Activated CD4-positive, alpha-beta T cell treated with anti-CD3 and anti-CD28 coated beads, Interleukin-2, amount 50 U/mL, for 24 hours (primary cell): ENCODE measurements at regions not wholly inside any gene's neighbourhood (a gene's known extent, or its start where the extent isn't known, plus 50 kb on each side); places are given as distances from the start of the nearest gene placed in this dataset.

Experiments used
- DNase-seq, 2 donors: peaks; one replicate each; pipeline ENCODE4 v3.0.0-alpha.2; 2020; ENCODE audit warnings: low read depth in 1 of 2, low spot score in 1 of 2

DNA sequence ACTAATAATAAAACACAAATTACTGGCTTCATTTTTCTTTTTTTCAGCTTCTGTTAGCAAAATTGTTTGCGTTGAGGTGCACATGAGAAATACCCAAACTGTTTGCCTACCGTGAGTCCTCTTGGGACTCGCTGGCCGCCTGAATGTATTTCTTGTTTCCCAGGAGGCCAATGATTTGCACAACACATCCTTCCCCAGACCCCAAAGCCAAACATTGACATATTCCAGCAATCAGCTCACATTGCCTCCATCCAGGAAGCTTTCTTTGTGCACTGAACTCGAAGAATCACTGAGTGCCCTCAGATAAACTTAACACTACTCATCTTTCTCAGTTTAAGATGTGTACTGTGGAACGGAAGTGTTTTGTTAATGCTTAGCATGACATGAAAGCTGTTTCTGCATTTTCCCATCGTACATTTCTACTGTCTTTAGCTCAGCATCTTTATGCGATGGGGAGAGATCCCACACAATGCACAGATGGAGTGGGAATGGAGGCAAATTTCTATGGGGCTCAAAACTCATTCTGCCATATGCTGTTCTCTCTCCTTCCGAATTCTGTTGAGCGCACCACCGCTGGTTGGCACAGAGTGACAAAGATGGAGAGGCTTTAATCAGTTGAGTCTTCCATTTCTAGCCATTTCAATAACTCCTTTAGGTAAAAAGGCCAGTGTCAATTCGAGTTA, 399.5 kb downstream of the RFC3 start:
- DNase-seq, result no peak

DNA sequence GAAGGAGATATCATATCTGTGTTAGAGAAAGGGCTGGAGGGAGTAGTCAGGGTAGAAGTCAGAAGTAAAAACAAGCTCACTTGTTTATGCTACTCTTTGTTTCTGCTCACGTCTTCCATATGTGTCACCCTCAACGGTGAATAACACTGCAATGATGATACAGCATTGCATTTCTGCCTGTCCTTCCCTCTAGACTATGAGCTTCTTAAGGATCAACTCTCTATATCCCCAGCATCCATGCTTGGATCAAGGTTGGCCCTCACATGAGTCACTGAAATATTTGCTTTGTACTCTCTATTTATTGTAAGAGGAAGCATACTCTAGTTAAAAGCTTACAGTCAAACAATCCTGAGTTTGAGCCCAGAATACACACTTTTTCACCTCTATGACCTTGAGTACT, 406.0 kb downstream of the RFC3 start:
- no peak for DNase-seq

DNA sequence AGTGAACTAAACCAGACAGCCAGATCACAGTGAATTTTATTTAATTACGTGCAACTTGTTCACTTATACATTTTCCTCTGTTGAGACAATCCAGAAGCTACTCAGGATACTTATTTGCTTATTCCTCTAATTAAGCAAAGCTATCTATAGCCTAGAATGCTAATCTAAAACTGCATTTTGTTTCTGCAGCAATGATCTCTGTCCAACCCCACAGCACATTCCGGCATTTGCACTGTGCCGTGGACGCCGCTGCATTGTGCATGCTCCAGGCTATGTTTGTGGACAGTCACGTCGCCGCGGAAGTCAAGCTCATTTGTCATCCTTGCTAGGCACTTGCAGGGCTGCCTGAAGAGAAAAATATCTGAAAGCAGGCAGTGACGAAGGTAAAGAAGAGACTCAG, 406.9 kb downstream of the RFC3 start:
- DNase-seq, result no peak

DNA sequence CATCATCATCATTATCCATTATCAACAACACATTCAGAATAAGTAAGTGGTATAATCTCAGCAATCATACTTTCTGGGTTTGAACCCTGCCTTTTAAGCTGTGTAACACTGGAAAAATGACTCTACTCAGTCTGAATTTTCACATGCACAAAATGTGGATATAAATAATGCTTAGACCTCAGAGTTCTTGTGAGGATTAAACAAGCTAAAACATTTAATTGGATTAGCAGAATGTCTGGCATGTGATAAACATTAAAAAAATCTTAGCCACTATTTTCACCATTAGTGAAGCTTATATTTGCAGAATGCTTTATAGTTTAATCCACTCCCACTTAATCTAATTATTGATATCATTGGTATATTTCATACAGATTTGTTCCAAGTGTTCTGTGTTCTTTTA, 412.3 kb downstream of the RFC3 start:
- no peak for DNase-seq

DNA sequence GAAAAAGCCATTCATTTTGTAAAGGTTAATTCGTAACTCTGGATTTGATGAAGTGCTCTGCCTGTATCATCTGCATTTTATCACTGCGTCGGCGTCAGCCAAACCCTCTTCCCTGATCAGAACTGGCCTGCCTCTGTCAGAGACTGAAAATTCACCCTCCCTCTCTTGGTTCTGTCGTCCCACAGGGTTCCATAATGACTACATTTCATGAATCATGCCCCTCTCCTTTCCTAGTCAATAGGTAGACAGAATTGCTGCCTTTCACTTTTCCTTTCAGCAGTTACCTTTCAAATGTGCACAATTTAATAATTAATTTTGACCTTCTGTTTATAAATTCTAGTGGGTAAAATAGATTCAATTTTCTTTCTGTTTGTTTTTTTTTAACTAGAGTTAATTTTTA, 423.4 kb downstream of the RFC3 start:
- no peak for DNase-seq

DNA sequence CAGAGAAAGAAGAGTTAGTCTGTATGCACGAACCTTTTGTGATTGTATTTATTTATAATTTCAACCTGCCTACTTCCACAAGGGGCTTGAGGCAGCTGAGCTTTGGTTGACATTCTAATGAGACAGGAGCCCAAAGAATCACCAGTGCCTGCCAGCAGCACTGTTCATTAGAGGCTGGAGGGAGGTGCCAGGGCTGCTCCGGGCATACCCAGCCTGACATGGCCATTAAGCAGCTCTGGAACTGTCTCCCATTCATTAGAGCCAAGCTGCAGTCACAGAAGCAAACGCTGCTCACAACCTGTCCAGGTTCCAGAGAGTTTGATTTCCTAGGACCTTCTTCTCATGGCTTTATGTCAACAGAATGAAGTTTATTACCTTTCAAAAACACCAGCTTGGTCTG, 425.5 kb downstream of the RFC3 start:
- DNase-seq, result no peak

DNA sequence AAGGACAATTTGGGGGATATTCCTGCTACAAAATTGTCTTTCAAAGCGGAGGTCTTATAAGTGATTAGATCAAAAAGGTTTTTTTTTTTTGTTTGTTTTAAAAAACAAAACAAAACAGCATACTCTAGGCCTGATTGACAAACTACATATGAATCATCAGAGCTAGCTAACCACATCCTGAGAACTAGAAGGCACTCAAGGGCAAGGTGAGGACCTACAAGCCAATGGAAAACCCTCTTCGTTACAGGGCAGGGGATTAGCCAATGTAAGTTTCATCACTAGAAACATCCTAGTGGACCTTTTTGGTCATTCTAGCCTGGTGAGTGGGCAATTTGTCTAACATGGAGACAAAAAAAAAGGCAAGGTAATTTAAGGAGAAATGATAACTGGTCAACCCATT, 428.6 kb downstream of the RFC3 start:
- DNase-seq, result no peak

DNA sequence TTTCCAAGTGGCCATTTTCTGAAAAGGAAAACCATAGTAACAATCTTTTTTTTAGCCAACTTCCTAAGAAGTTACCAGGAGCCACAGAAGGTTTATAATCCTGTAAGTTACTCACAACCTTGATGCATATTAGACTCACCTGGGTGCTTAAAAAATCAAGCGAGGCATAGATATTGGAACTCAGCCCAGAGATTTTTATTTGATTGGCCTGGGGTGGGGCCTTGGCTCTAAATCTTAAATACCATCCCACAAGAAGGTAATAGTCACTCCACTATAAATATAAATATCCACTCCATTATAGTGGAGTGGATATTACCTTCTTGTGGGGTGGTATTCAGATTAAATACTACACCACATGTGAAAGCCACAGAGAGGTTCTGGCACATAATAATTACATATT, 429.6 kb downstream of the RFC3 start:
- no peak for DNase-seq

DNA sequence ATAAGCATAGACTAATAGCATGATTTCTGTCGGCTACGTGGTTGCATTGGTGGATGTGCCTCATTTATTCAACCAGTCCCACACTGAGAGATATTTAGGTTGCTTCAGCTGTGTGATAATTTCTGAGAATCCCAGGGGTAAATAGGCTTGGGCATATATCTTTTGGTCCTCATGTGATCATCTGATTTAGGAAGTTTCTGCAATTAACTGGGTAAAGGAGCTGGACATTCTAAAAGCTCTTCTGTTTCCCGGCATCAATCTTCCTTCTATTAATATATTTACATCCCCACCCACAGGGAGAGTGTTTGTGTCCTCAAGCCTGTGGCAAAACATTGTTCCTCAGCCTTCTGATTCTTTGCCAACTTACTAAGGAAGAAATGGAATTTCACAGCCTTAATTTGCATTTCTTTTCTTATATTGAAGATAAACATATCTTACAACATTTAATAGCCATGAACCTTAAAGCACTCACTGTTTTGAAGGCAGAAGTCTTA, 431.6 kb downstream of the RFC3 start:
- DNase-seq, result no peak

DNA sequence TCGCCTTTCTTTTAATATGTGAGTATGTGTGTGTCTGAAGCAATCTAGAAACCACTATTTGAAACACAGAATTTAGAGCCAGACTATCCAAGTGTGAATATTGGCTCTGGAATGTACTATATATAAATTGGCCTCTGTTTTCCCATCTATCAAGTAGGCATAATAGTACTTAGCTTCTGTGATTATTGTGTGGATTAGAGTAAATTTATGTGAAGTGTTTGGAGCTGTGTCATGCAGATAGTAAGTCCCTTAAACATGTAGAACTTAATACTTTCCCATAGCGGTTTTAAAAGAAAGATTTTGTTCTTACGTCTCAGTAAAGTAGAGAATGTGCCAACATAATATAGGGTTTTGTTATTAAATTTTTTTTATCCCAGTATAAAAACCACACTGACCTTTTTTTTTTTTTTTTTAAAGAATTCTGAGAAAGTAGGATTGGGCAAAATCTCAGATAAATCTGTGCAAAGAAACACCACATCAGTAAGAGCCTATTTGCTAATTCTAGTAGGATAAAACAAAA, 432.3 kb downstream of the RFC3 start:
- no peak for DNase-seq

DNA sequence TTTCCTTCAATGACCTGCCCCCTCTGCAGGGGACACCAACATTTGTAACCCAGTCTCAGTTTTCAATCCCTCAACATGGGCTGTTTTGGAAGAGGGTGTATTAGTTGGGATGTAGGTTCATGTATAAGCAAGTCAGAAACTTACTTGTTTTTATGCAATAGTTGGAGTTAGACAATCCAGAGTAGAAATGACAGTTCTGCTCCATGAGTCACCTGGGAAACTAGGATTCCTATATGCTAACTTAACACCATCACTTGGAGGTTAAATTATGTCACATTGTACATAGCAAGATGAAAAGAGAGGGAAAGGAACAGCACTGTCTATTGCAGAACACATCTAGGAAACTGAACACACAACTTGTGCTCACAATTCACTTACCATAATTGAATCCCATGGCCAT, 436.4 kb downstream of the RFC3 start:
- no peak for DNase-seq

DNA sequence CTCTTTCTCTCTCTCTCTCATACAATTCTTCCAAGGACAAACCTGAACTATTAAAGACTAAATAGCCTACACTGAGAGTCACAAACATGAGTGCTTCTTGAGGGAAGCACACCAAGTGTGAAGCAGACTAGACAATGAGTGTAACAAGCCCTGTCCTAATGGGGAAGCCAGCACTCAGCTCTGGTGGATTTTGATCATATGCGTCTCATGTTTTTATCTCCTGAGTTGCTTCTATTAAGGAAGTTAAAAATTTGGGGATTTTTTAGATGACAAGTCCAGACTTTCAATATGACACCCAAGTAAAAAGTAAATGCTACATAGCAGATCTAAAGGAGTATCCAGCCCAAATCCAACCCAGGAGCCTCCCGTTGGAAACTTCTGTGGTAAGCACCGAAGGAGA, 437.8 kb downstream of the RFC3 start:
- no peak for DNase-seq

DNA sequence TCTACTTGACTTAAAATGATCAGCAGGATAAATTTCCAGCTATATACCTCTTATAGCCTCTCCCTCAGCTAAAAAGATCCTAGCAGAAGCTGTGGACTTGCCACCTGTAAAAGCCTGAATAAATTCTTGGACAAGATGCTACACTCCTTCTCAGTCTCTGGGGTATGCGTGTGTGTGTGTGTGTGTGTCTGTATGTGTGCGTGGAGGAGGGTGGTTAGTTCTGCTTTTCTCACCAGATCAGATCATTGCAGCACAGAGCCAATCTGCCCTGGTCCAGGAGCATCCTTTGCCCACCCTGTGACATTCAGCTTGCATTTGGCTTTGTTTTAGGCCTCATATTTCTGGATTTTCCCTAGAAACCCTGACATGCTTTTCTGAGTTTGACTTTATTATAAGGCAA, 438.3 kb downstream of the RFC3 start:
- DNase-seq, result no peak

DNA sequence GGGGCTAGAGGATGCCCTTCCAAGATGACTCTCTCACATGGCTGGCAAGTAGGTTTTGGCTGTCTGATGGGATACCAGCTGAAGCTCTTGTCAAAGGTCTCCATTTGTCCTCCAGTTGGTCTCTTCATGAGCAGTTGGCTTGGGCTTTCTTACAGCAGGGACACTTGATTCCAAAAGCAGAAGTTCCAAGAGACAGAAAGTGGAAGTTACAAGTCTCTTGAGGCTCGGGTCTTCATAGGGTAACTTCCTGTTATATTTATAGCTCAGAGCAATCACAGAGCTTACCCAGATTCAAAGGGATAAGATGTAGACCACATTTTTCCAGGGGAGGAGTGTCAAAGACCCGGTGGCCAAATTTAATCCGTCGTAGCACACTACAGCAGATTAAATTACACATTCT, 440.0 kb downstream of the RFC3 start:
- DNase-seq, result no peak

DNA sequence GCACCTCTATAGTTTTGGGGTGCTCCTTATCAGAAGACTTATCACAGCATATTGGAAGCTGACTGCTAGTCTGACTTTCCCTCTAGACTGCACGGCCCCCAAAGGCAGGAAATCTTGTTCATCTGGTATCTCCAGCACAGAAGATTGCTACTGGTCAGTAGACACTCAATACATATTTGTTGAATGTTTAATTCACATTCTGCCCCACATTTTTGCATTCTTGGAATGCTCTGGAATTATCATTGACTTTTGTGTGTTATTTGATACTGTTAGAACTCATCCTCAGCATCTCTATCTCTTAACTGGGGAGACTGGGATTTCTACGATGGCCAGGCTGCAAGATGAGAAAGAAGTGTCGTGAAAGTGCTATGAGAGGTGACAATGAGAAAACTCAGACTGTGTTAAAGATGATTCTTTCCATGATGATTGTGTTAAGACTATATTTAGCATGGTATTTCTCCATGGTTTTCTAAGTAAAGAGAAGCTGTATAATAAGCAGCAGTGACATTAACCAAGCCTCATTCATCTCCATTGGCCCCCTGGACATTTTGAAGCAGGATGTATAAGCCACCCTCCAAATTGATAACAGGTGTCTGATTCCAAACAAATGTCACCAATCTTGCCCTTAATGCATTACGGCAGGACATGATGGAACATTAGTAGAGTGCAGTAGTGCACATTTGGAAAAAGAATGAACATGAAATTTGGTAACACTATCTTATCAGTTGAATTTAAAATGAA, 440.9 kb downstream of the RFC3 start:
- DNase-seq, result no peak

DNA sequence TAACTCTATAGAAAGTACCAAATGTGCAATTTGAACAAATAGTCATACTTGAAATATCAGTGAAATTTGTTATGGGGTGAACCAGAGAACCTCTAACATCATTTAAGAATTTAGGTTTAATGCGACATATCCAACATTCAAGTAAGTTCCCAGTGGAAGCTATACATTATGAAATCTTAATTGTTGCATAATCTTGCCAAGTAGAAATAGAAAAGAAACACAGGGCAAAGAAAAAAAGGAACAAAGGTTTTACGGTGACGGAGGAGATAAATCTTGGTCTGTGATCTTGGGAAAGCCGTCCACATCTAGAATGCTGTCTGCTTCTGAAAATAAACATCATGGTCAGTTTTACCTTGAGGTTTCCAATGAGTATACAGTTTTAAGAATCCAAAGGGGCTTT, 445.7 kb downstream of the RFC3 start:
- no peak for DNase-seq

DNA sequence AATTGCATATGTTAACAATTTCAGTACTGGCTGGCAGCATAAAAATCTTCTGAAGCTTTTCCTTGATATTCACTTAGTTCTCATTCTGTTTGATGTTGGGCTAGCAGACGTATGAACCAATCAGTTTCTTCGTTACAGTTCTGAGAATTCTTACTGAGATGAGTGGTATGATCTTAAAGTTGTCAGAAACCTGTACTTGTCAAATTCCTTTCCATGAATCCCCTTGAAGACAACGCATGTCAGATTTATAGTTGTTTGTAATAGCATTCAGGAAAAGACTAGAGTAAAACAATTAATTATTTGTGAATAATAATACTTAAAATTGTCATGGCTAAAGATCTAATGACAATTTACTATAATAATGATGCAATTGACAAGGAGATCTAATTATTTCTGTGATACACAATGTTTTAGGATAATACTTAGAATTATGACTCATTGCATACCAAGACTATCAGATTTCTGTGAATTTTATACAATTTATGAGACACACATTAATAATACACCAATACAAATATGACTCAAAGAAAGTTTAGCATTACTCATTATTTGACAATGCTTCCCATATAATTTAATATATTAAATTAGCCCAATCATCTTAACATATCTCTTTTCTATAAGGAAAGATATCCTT, 447.2 kb downstream of the RFC3 start:
- DNase-seq, result no peak

DNA sequence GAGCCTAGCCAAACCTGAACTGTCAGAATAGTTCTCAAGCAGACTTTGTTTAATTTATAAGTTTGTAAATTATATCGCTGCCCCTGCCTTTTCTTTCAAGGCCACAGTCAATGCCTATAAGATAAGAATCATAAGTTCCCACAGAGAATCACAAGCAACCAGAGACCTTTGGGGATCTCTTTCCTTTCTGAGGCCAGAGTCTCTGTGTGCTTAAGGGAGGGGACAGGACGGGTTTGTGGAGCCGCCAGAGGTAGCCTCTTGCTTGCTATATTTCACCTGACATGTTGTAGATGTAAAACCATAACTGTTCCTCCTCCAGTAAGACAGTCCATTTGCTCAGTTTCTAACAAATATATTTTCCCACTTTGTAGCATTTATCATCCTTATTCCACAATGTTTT, 458.8 kb downstream of the RFC3 start:
- DNase-seq, result no peak

DNA sequence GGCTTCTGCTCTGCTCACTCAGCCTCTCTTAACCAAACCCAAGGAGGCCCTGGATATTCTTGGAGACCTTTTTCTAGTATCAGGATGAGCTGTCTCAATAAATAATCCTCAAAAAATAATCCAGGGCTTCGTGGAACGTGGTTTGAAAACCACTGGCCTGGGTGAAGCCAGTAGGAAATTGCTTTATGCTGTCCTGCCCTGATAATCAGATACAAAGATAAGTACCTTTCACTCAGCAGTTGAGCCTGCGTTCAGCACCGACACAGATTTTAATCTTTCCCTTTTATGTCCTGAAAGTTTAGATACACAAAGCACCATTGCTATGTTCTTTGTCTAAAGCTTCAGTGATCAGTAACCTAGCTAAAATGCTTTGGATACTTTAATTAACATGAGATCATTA, 460.0 kb downstream of the RFC3 start:
- no peak for DNase-seq

DNA sequence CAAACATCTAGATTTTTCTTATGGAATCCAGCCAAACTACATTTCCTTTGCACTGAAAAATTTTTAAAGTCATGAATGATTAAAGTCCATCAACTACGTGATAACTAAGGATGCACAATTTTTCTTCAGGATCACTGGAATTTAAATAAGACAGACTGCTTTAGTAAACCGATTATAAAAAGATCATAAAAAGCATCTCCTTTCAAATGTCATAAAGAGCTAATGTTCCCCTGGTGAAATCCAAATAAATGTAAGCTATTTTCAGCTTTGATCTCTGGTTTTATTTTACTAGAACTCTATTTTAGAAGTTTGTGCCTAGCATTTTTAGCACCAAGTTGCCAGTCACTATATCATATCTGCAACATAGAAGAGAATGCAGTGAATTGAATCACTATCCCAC, 460.8 kb downstream of the RFC3 start:
- DNase-seq, result no peak

DNA sequence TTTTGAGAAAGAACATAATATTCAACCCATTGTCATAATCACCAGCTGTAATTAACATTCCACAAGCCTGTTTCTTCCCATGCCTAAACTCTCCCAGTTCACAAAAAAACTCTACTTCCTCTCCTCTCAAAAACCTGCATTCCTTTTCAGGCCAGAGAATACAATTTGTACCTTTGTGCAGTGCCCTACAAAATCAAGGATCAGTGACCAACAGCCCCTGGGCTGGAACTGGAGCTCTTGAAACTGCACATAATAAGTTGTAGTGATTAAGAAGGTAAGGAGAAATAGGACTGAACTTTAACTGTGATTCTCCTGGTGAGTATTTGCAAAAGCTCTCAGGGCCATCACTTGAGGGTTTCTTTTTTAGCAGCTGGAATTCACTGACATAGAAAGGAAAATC, 472.7 kb downstream of the RFC3 start:
- no peak for DNase-seq

DNA sequence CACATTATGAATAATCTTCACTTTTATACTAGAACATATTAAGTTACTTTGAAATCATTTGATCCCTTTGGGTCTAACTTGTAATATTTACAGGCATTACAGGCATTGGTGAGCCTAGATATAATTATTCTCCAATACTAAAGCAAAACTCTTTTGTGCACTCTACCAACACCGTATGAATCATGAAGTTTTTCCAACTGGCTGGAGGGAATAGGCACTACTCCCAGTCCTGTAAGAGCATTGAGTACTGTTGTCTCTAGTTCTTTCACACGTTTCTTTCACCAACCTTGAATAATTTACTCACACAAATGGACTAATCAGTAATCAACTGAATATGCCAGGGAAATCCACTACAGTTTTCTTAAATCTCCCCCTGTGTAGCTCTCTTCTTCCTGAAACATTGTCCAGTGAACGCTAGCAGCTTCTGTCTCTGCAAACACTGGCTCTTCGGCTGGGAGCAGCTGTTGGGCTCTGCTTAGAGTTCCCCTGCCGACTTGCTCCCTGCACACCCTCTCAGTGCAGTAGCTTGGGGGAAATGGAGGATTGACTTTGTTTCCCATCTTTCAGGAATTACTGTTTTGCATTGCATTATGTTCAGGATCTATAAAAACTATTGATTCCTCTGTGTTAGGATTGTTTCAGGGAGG, 476.7 kb downstream of the RFC3 start:
- DNase-seq, result no peak
